ENCODE measurements at regions not wholly inside any gene's neighbourhood (a gene's known extent, or its start where the extent isn't known, plus 50 kb on each side); places are given as distances from the start of the nearest gene placed in this dataset.

DNA sequence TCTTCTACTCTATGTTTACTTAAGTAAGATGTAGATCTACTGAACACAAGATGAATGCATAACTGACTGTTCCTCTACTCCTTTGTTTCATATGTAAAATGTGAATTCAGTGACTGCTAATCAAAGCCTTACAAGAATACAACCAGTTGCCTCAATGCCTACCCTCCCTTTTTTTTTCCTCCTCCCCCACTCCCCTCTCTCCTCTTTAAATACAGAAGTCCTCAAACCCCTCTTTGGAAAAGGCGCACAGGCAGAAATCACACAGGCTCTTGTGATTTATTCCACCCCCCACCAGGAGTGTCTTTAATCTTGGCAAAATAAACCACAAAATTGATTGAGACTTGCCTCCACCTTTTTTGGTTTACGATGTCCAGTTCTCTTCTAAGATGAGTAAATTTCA is 398.5 kb downstream of the DMAC1 start:
- Mint-ChIP-seq H3K4me1 (ENCODE audit: low read depth) (peaks cover 8% of the 10 kb centered on the region), H3K36me3 (ENCODE audit: low read depth) (peaks cover 1% of the 10 kb centered on the region), H3K27me3 (ENCODE audit: low read depth) (peaks cover 27% of the 10 kb centered on the region), H3K9me3 (no peaks in the 10 kb centered on the region), H3K4me3 (no peak overlapping the region), H3K27ac (no peak overlapping the region)

DNA sequence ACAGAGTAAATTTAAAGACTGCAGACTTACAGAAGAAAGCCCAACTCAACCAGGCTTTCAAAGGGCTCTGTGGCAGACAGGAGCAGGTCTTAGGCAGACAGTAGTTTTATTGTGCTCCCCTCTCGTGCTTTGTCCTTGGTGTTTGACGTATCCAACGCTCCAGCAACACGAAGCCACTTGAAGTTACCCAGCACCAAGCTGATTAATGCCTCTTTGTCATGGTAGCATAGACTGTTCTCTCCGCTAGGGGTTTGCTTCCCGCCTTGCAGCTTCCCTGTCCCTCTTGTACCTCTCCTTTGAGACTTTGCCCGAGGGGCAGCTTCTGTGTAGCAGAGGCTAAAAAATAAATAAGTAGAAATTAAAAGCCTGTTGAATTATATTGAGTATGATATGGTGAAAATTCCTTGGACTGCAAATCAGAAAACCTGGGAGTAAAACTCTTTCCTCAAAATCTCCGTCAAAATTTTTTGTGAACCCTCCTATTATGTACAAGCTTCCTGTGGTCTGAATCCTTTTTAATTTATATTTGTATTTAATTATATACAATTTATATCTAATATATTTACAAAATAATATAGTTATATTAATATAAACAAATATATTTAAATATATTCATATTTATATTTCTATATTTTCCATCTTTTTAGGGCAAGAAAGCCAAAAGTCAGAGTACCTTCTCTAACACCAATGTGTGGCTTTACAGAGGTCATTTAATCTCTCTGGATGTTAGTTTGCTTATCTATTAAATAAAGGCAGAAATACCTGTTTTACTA is 405.4 kb downstream of the DMAC1 start:
- no peak overlapping the region for H3K27ac Mint-ChIP-seq
- peaks cover 9% of the 10 kb centered on the region for H3K27me3 Mint-ChIP-seq (ENCODE audit: low read depth)
- H3K4me3 Mint-ChIP-seq, result no peak overlapping the region
- H3K36me3 Mint-ChIP-seq (ENCODE audit: low read depth), result no peaks in the 10 kb centered on the region
- H3K4me1 Mint-ChIP-seq (ENCODE audit: low read depth), result no peaks in the 10 kb centered on the region
- H3K9me3 Mint-ChIP-seq, result no peaks in the 10 kb centered on the region

DNA sequence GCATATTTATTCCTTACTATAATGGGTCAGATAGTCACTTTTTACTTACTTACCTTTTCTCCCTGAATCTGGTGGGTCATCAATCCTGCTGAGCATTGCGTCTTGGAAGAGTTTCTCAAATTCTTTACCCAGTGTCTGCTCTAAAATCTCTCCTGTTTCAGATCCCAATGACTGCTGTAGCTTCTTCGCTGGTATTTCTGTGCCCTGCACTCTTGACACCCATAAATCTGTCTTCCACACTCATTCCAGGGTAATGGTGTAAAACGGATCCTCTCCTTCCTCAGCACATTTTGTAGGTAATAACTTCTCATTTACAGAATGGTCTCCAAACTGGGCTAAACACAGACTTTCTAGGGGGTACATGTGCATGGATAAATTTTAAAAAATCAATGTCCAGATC is 407.4 kb downstream of the DMAC1 start:
- no peaks in the 10 kb centered on the region for H3K4me1 Mint-ChIP-seq (ENCODE audit: low read depth)
- H3K36me3 Mint-ChIP-seq (ENCODE audit: low read depth), result no peaks in the 10 kb centered on the region
- H3K4me3 Mint-ChIP-seq, result no peak overlapping the region
- H3K27me3 Mint-ChIP-seq (ENCODE audit: low read depth), result peaks cover 9% of the 10 kb centered on the region
- H3K27ac Mint-ChIP-seq, result no peak overlapping the region
- H3K9me3 Mint-ChIP-seq, result no peaks in the 10 kb centered on the region

GRCh38 chr9:7388755-7389154 is 410.8 kb downstream of the DMAC1 start:
- no peak overlapping the region for H3K4me3 Mint-ChIP-seq
- H3K27me3 Mint-ChIP-seq (ENCODE audit: low read depth), result no peaks in the 10 kb centered on the region
- no peak overlapping the region for H3K27ac Mint-ChIP-seq
- H3K4me1 Mint-ChIP-seq (ENCODE audit: low read depth), result no peaks in the 10 kb centered on the region
- H3K36me3 Mint-ChIP-seq (ENCODE audit: low read depth), result no peaks in the 10 kb centered on the region
- no peaks in the 10 kb centered on the region for H3K9me3 Mint-ChIP-seq

DNA sequence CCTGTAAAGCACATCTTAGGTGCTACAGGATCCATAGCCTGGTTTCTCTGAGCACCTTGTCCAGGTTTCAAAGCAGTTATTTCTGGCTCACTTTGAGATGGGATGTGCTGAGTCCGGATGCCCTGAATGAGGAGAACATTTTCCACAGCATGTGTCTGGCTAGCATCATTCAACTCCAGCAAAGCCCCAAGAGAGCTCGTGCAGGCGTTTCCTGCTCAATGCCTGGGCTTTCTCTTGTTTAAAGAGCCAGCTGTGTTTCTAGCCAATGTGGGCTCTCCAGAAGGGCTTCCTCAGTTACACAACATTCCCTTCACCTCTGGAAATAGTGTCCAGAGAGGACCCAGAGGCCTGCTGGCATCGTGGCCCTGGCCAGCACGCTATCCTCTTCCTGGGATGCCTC is 411.7 kb downstream of the DMAC1 start:
- Mint-ChIP-seq H3K27me3 (ENCODE audit: low read depth) (no peaks in the 10 kb centered on the region), H3K4me1 (ENCODE audit: low read depth) (no peaks in the 10 kb centered on the region), H3K27ac (no peak overlapping the region), H3K36me3 (ENCODE audit: low read depth) (no peaks in the 10 kb centered on the region), H3K9me3 (no peaks in the 10 kb centered on the region), H3K4me3 (no peak overlapping the region)

DNA sequence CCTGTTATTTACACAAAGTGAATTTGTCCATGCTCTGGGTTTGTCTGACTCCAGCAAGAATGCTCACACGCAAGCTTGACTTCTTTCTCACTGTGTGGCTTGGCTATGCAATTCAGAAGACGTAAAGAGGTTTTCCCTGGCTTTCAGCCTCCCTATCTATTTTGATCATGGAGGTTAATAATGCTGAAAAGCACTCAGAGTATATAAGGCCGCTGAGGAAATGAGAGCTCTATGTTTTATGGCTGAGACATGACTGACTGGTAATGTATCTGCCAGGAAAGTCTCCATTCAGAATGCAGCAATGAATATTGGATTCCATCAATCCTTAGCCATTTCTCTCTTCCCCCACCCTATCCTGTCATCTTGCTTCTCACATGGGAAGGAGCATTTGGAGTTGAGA is 417.3 kb downstream of the DMAC1 start:
- H3K4me1 Mint-ChIP-seq (ENCODE audit: low read depth), result no peaks in the 10 kb centered on the region
- no peaks in the 10 kb centered on the region for H3K9me3 Mint-ChIP-seq
- no peak overlapping the region for H3K27ac Mint-ChIP-seq
- H3K4me3 Mint-ChIP-seq, result no peak overlapping the region
- H3K36me3 Mint-ChIP-seq (ENCODE audit: low read depth), result no peaks in the 10 kb centered on the region
- no peaks in the 10 kb centered on the region for H3K27me3 Mint-ChIP-seq (ENCODE audit: low read depth)

GRCh38 chr9:7377489-7377888 is 422.1 kb downstream of the DMAC1 start:
- H3K4me1 Mint-ChIP-seq (ENCODE audit: low read depth), result no peaks in the 10 kb centered on the region
- no peak overlapping the region for H3K4me3 Mint-ChIP-seq

DNA sequence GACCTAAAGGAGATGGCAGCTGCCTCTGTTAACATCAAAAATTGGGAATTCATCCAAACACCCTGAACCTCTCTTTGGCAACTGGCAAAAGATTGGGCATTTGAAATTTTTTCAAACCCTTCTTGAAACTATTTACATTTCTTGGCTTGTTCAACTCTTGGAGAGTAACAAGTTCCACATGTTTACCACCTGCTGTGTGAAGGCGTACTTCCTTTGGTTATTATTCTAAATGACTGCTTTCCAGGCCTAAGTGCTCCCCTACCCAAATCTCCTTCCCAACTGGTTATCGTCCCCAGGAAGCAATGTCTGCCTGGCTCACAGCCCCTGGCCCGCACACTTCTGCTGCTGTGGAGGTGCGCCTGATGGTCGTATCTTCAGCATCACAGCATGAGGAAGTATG is 422.7 kb downstream of the DMAC1 start:
- Mint-ChIP-seq H3K4me3 (no peak overlapping the region), H3K36me3 (ENCODE audit: low read depth) (no peaks in the 10 kb centered on the region), H3K27me3 (ENCODE audit: low read depth) (peaks cover 6% of the 10 kb centered on the region), H3K4me1 (ENCODE audit: low read depth) (no peaks in the 10 kb centered on the region), H3K9me3 (no peaks in the 10 kb centered on the region), H3K27ac (no peak overlapping the region)

More at GRCh38 chr9:7377489-7377888, 422.1 kb downstream of the DMAC1 start:
- H3K9me3 Mint-ChIP-seq, result no peaks in the 10 kb centered on the region
- no peaks in the 10 kb centered on the region for H3K36me3 Mint-ChIP-seq (ENCODE audit: low read depth)
- H3K27me3 Mint-ChIP-seq (ENCODE audit: low read depth), result peaks cover 6% of the 10 kb centered on the region
- H3K27ac Mint-ChIP-seq, result no peak overlapping the region

GRCh38 chr9:7376213-7376612 is 423.4 kb downstream of the DMAC1 start:
- no peak overlapping the region for H3K27ac Mint-ChIP-seq
- H3K4me1 Mint-ChIP-seq (ENCODE audit: low read depth), result no peaks in the 10 kb centered on the region
- H3K27me3 Mint-ChIP-seq (ENCODE audit: low read depth), result peaks cover 6% of the 10 kb centered on the region
- H3K4me3 Mint-ChIP-seq, result no peak overlapping the region
- no peaks in the 10 kb centered on the region for H3K9me3 Mint-ChIP-seq
- no peaks in the 10 kb centered on the region for H3K36me3 Mint-ChIP-seq (ENCODE audit: low read depth)

- Mint-ChIP-seq H3K36me3 (ENCODE audit: low read depth) (no peaks in the 10 kb centered on the region), H3K27ac (no peak overlapping the region), H3K27me3 (ENCODE audit: low read depth) (peaks cover 6% of the 10 kb centered on the region), H3K4me3 (no peak overlapping the region), H3K4me1 (ENCODE audit: low read depth) (no peaks in the 10 kb centered on the region), H3K9me3 (no peaks in the 10 kb centered on the region)
Measured at GRCh38 chr9:7375013-7375511, 424.5 kb downstream of the DMAC1 start.

DNA sequence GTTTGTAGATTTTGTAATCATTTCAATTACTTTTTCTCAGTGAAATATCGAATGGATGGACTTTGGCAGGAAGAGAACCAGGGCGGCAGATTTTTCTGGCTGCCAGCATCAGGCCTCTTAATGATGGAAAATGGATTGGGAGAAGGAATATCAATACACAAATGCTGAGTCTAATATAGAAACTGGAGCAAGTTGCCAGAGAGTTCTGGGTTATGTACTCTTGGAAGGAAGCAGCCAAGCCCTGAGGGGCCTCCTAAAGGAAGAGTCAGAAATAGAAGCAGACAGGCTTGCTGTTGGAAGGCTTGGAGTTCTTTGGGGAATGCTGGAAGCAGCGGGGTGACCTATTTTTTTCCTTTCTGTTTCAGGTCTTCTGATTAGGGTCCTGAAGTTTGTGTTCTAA is 428.6 kb downstream of the DMAC1 start:
- Mint-ChIP-seq H3K9me3 (no peaks in the 10 kb centered on the region), H3K4me3 (no peak overlapping the region), H3K27ac (no peak overlapping the region), H3K27me3 (ENCODE audit: low read depth) (peaks cover 6% of the 10 kb centered on the region), H3K4me1 (ENCODE audit: low read depth) (peaks cover 3% of the 10 kb centered on the region), H3K36me3 (ENCODE audit: low read depth) (no peaks in the 10 kb centered on the region)

DNA sequence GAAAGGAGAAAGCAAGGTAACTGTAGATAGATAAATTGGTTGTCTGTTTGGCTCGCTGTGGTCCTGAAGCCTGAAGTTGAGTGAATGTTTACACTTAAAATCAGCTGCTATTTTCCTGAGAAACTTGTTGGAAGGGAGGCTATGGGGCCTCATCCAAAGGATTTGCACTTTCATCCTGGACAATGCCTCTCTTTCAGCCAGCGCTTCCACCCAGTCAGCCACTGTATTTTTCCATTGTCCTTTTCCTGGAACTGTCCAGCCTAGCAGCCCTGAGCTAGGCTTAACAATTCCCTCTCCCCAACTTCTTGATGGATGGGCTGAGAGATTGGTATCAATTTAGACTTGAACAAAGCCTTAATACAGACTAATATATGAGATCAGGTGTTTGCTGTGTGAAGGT is 429.2 kb downstream of the DMAC1 start:
- peaks cover 3% of the 10 kb centered on the region for H3K4me1 Mint-ChIP-seq (ENCODE audit: low read depth)
- no peaks in the 10 kb centered on the region for H3K9me3 Mint-ChIP-seq
- H3K4me3 Mint-ChIP-seq, result no peak overlapping the region
- no peaks in the 10 kb centered on the region for H3K36me3 Mint-ChIP-seq (ENCODE audit: low read depth)
- no peak overlapping the region for H3K27ac Mint-ChIP-seq
- peaks cover 6% of the 10 kb centered on the region for H3K27me3 Mint-ChIP-seq (ENCODE audit: low read depth)

DNA sequence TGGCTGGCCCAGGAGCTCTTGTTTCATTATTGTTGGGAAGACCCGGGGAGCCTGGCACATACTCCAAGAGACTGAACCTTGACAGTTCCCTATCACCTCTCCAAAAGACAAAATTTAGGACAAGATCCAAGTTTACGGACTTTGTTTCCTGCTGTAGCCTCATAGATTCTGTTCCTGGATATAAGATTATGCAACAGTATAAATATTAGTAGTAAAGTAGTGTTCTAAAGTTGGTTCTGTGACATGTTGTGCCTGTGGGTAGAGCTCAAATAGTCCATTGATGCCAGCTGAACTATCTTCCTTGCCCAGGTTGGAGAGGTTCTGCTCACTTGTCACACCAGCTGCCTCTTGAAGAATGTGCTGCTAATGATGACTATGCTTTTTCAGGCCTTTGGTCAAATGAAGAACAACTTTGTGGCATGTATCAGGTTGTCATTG is 430.2 kb downstream of the DMAC1 start:
- Mint-ChIP-seq H3K36me3 (ENCODE audit: low read depth) (no peaks in the 10 kb centered on the region), H3K4me3 (no peak overlapping the region), H3K27me3 (ENCODE audit: low read depth) (peaks cover 6% of the 10 kb centered on the region), H3K9me3 (no peaks in the 10 kb centered on the region), H3K4me1 (ENCODE audit: low read depth) (peaks cover 3% of the 10 kb centered on the region), H3K27ac (no peak overlapping the region)

GRCh38 chr9:7368410-7369292 is 430.9 kb downstream of the DMAC1 start:
- H3K4me3 Mint-ChIP-seq, result no peak overlapping the region
- H3K27me3 Mint-ChIP-seq (ENCODE audit: low read depth), result peaks cover 6% of the 10 kb centered on the region
- H3K27ac Mint-ChIP-seq, result no peak overlapping the region
- peaks cover 3% of the 10 kb centered on the region for H3K4me1 Mint-ChIP-seq (ENCODE audit: low read depth)
- no peaks in the 10 kb centered on the region for H3K9me3 Mint-ChIP-seq
- no peaks in the 10 kb centered on the region for H3K36me3 Mint-ChIP-seq (ENCODE audit: low read depth)

DNA sequence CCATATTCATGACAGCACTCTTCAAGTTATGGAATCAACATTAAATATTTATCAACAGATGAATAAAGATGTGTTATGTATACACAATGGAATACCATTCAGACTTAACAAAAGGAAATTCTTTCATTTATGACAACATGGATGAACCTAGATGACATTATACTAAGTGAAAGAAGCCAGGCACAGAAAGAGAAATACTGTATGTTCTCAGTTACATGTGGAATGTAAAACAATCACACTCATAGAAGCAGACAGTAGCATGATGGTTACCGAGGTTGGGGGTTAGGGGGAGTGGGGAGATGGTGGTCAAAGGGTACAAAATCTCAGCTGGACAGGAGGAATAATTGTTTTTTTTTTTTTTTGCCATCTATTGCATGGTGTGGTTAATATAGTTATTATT is 431.9 kb downstream of the DMAC1 start:
- Mint-ChIP-seq H3K36me3 (ENCODE audit: low read depth) (no peaks in the 10 kb centered on the region), H3K4me3 (no peak overlapping the region), H3K27ac (no peak overlapping the region), H3K9me3 (no peaks in the 10 kb centered on the region), H3K4me1 (ENCODE audit: low read depth) (peaks cover 3% of the 10 kb centered on the region), H3K27me3 (ENCODE audit: low read depth) (peaks cover under 1% of the 10 kb centered on the region)

Measured in T-helper 1 cell treated with Interleukin-12 subunit alpha and Interleukin-12 subunit beta and Interleukin-4 antibody, amounts not matched to agents 30 μg/mL and 1 μg/mL, for 36 hours (primary cell).